ENCODE measurements at regions not wholly inside any gene's neighbourhood (a gene's known extent, or its start where the extent isn't known, plus 50 kb on each side); places are given as distances from the start of the nearest gene placed in this dataset.
"Not testable (repeated sequence)": the region's sequence is repeated elsewhere in the genome, so short reads cannot be mapped to it uniquely, and the experiment has no call there.

GRCh38 chr3:153567556-153567955 is 405.5 kb downstream of the RAP2B start:
- H3K27ac ChIP-seq: no peak overlapping the region
- H3K36me3 ChIP-seq (replicated peaks): no peaks in the 10 kb centered on the region
- DNase-seq: no peak
- TF ChIP-seq CTCF (IDR thresholded peaks at IDR 0.05; ENCODE audit: low read depth, low read length, missing control alignments): no peak
- H3K27me3 ChIP-seq (replicated peaks): no peaks in the 10 kb centered on the region
- no peak overlapping the region for H3K4me3 ChIP-seq (ENCODE audit: low read depth, low read length)
- in situ Hi-C loops (cut with HindIII; ENCODE audit: low pct_ligation_motif_present, low sequenced_read_pairs): no loop called here

- H3K4me3 ChIP-seq (ENCODE audit: low read depth, low read length); H3K27me3 ChIP-seq (replicated peaks); H3K27ac ChIP-seq; in situ Hi-C loops (cut with HindIII; ENCODE audit: low pct_ligation_motif_present, low sequenced_read_pairs); H3K36me3 ChIP-seq (replicated peaks); DNase-seq: not testable (repeated sequence)
Measured at GRCh38 chr3:153570481-153570880, 408.5 kb downstream of the RAP2B start.

- Histone ChIP-seq H3K4me3 (ENCODE audit: low read depth, low read length) (no peak overlapping the region), H3K27me3 (replicated peaks) (no peaks in the 10 kb centered on the region), H3K36me3 (replicated peaks) (no peaks in the 10 kb centered on the region), H3K27ac (no peak overlapping the region)
- TF ChIP-seq CTCF (IDR thresholded peaks at IDR 0.05; ENCODE audit: low read depth, low read length, missing control alignments): no peak
- in situ Hi-C loops (cut with HindIII; ENCODE audit: low pct_ligation_motif_present, low sequenced_read_pairs): no loop called here
- no peak for DNase-seq
Measured at GRCh38 chr3:153572165-153572564, 410.1 kb downstream of the RAP2B start.

GRCh38 chr3:153572654-153573053 is 410.6 kb downstream of the RAP2B start:
- no peak for TF ChIP-seq CTCF (IDR thresholded peaks at IDR 0.05; ENCODE audit: low read depth, low read length, missing control alignments)
- in situ Hi-C loops (cut with HindIII; ENCODE audit: low pct_ligation_motif_present, low sequenced_read_pairs): no loop called here

GRCh38 chr3:153573481-153573880 is 411.5 kb downstream of the RAP2B start:
- in situ Hi-C loops (cut with HindIII; ENCODE audit: low pct_ligation_motif_present, low sequenced_read_pairs): no loop called here
- no peaks in the 10 kb centered on the region for H3K27me3 ChIP-seq (replicated peaks)
- no peak for DNase-seq
- TF ChIP-seq CTCF (IDR thresholded peaks at IDR 0.05; ENCODE audit: low read depth, low read length, missing control alignments): no peak
- no peaks in the 10 kb centered on the region for H3K36me3 ChIP-seq (replicated peaks)
- no peak overlapping the region for H3K4me3 ChIP-seq (ENCODE audit: low read depth, low read length)
- H3K27ac ChIP-seq: no peak overlapping the region

More at GRCh38 chr3:153572654-153573053, 410.6 kb downstream of the RAP2B start:
- Histone ChIP-seq H3K36me3 (replicated peaks) (no peaks in the 10 kb centered on the region), H3K27me3 (replicated peaks) (no peaks in the 10 kb centered on the region), H3K4me3 (ENCODE audit: low read depth, low read length) (no peak overlapping the region), H3K27ac (no peak overlapping the region)
- no peak for DNase-seq

- in situ Hi-C loops (cut with HindIII; ENCODE audit: low pct_ligation_motif_present, low sequenced_read_pairs): no loop called here
- Histone ChIP-seq H3K27ac (no peak overlapping the region), H3K36me3 (replicated peaks) (no peaks in the 10 kb centered on the region), H3K27me3 (replicated peaks) (no peaks in the 10 kb centered on the region), H3K4me3 (ENCODE audit: low read depth, low read length) (no peak overlapping the region)
- TF ChIP-seq CTCF (IDR thresholded peaks at IDR 0.05; ENCODE audit: low read depth, low read length, missing control alignments): no peak
- no peak for DNase-seq
Measured at GRCh38 chr3:153574445-153574844, 412.4 kb downstream of the RAP2B start.
